ENCODE measurements at regions not wholly inside any gene's neighbourhood (a gene's known extent, or its start where the extent isn't known, plus 50 kb on each side); places are given as distances from the start of the nearest gene placed in this dataset.

DNA sequence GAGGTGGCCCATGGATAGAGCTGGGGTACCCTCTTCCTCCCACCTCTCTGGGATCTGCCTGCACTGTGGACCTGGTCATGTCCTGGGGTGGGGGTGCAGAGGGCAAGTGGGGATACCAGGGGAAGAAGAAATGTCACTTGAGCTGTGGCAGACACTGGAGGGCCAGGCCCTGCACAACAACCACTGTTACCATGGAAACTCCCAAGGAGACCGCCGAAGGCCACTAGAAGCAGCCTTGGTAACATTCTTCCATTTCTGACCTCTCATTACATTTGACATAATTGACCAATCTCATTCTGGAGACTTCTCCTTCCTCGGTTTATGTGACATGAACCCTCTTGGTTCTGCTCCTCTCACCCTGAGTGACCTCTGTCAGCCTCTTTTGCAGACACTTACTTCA, 179.9 kb upstream of the SERP2 start:
- CTCF ChIA-PET (ENCODE audit: partially characterized antibody): interaction anchor here (1.3 kb wide), 1 partner anchor 209 kb away, joined by 3 read pairs; no protein-coding TSS in a partner anchor
- no peak overlapping the region for H3K23ac ChIP-seq (ENCODE audit: insufficient read length)
- no peak for TF ChIP-seq BRCA1 (IDR thresholded peaks at IDR 0.05; ENCODE audit: low read depth, low read length)
- TF ChIP-seq TBP (IDR thresholded peaks at IDR 0.05; ENCODE audit: low read depth, low read length): no peak
- TF ChIP-seq HDAC6 (IDR thresholded peaks at IDR 0.05; ENCODE audit: low read depth, low read length): no peak
- no peak for TF ChIP-seq MAX (IDR thresholded peaks at IDR 0.05)
- no peak for TF ChIP-seq CBX8 (IDR thresholded peaks at IDR 0.05; ENCODE audit: borderline replicate concordance, low read depth, low read length)
- no peak for TF ChIP-seq CEBPB (IDR thresholded peaks at IDR 0.05; ENCODE audit: low read depth, low read length)
- TF ChIP-seq ASH2L (IDR thresholded peaks at IDR 0.05; ENCODE audit: low read length): no peak
- TF ChIP-seq SUZ12 (IDR thresholded peaks at IDR 0.05; ENCODE audit: low read length): no peak
- TF ChIP-seq ATF3 (IDR thresholded peaks at IDR 0.05; ENCODE audit: insufficient read depth, low read depth, low read length): no peak
- TF ChIP-seq POLR2AphosphoS5 (IDR thresholded peaks at IDR 0.05; ENCODE audit: low read depth, low read length): no peak
- TF ChIP-seq RNF2 (IDR thresholded peaks at IDR 0.05; ENCODE audit: borderline replicate concordance, low read depth, low read length, missing control alignments, poor library complexity, severe bottlenecking): no peak
- TF ChIP-seq PHF8 (conservative IDR thresholded peaks at IDR 0.05; ENCODE audit: low read depth, low read length): no peak
- TF ChIP-seq POU5F1 (IDR thresholded peaks at IDR 0.05; ENCODE audit: low read depth, low read length): no peak

More for the DNA sequence above, 179.9 kb upstream of the SERP2 start:
- Histone ChIP-seq H3K27ac (ENCODE audit: low read depth, low read length) (no peak overlapping the region), H3K4ac (replicated peaks; ENCODE audit: insufficient read length, low read depth, low read length) (no peak overlapping the region), H3K4me1 (replicated peaks in 1 of 4; ENCODE audit: control insufficient read depth in 3 of 4, insufficient read depth in 4 of 4, low read length in 3 of 4) (no peaks in the 10 kb centered on the region; a peak in 1 of 7 replicates), H3K27me3 (replicated peaks in 1 of 4; ENCODE audit: control insufficient read depth in 3 of 4, extremely low read depth in 1 of 4, insufficient read depth in 3 of 4, low read length in 3 of 4) (no peaks in the 10 kb centered on the region), H3K23me2 (ENCODE audit: low read depth, low read length) (no peaks in the 10 kb centered on the region), H2BK5ac (ENCODE audit: low read depth, low read length) (no peak overlapping the region), H3K79me2 (ENCODE audit: control insufficient read depth in 1 of 2, insufficient read depth in 2 of 2, low read length in 2 of 2) (no peaks in the 10 kb centered on the region), H2BK15ac (ENCODE audit: low read length) (no peak overlapping the region), H2AFZ (ENCODE audit: low read length) (no peak overlapping the region), H4K8ac (ENCODE audit: extremely low read depth, insufficient read depth, low read length) (no peak overlapping the region), H3K14ac (ENCODE audit: insufficient read length) (no peak overlapping the region), H3K36me3 (ENCODE audit: control insufficient read depth in 2 of 4, insufficient read depth in 4 of 4, low read length in 3 of 4) (no peaks in the 10 kb centered on the region), H3K56ac (replicated peaks; ENCODE audit: insufficient read length, low read depth, low read length) (no peak overlapping the region), H4K20me1 (replicated peaks in 1 of 2; ENCODE audit: control insufficient read depth in 1 of 2, insufficient read depth in 2 of 2, low read length in 2 of 2) (no peaks in the 10 kb centered on the region), H3K9me3 (ENCODE audit: insufficient read depth in 2 of 2, low read depth in 1 of 2, low read length in 1 of 2) (no peaks in the 10 kb centered on the region), H3K79me1 (ENCODE audit: low read depth, low read length) (no peaks in the 10 kb centered on the region), H3K9ac (replicated peaks in 1 of 4; ENCODE audit: extremely low read depth in 1 of 4, low read depth in 3 of 4, low read length in 3 of 4) (no peak overlapping the region), H4K91ac (replicated peaks; ENCODE audit: insufficient read length, low read length) (peak overlapping the region; percentile 8), H3K18ac (ENCODE audit: extremely low read depth, low read length) (no peak overlapping the region), H4K5ac (ENCODE audit: insufficient read length, low read depth, low read length) (no peak overlapping the region), H2BK20ac (ENCODE audit: low read length) (no peak overlapping the region), H3K4me3 (ENCODE audit: extremely low read depth in 1 of 4, insufficient read depth in 2 of 4, low read depth in 3 of 4, low read length in 4 of 4) (no peak overlapping the region), H2BK120ac (replicated peaks; ENCODE audit: low read depth, low read length) (no peak overlapping the region), H2AK5ac (ENCODE audit: low read depth, low read length) (no peak overlapping the region), H2BK12ac (ENCODE audit: low read depth, low read length) (no peak overlapping the region), H3K4me2 (ENCODE audit: insufficient read depth in 1 of 2, low read depth in 2 of 2, low read length in 2 of 2) (no peak overlapping the region)
- POLR2A ChIA-PET (ENCODE audit: partially characterized antibody): no interaction called here
- WGBS, 2 experiments (ENCODE audit: extremely low coverage in 1 of 2, insufficient coverage in 1 of 2, insufficient read length in 1 of 2, insufficient replicate concordance in 2 of 2, low coverage in 1 of 2, low lambda C conversion rate in 2 of 2, missing lambda C conversion rate in 1 of 2): 90% methylated on average over 3 of the region's 3 CpGs; no CpG with 5 or more reads in 1 of the 2 experiments
- FAIRE-seq (no peak), DNase-seq (ENCODE audit: low read depth in 1 of 2, low spot score in 2 of 2) (no peak)
